Activated CD4-positive, alpha-beta T cell treated with anti-CD3 and anti-CD28 coated beads, Interleukin-2, amount 10 ng/mL, durations not matched to agents 7 days and 5 days (primary cell): ENCODE measurements at regions not wholly inside any gene's neighbourhood (a gene's known extent, or its start where the extent isn't known, plus 50 kb on each side); places are given as distances from the start of the nearest gene placed in this dataset.

Experiments
- CTCF ChIA-PET: fragments of 350-600 bp; sonication (Branson Sonifier 250); formaldehyde crosslinking; loops from one replicate; lab custom pipeline; 2021; ENCODE audit warnings: antibody characterized with exemption; lab: Charles Lee
- POLR2A ChIA-PET: fragments of 350-600 bp; sonication (Branson Sonifier 250); formaldehyde crosslinking; loops from one replicate; lab custom pipeline; 2021; ENCODE audit warnings: antibody characterized with exemption; lab: Charles Lee
- DNase-seq: peaks from one replicate; pipeline ENCODE4 v3.0.0-alpha.2; 2020
- H3K27ac Mint-ChIP-seq: one replicate; pipeline ENCODE4 v1.8.0; 2021; ENCODE audit warnings: mild to moderate bottlenecking, moderate library complexity, mixed read lengths
- H3K27me3 Mint-ChIP-seq: one replicate; pipeline ENCODE4 v1.8.0; 2021; ENCODE audit warnings: mixed read lengths
- H3K36me3 Mint-ChIP-seq: one replicate; pipeline ENCODE4 v1.8.0; 2021; ENCODE audit warnings: low read depth, mixed read lengths
- H3K4me1 Mint-ChIP-seq: one replicate; pipeline ENCODE4 v1.8.0; 2021; ENCODE audit warnings: mixed read lengths
- H3K4me3 Mint-ChIP-seq: one replicate; pipeline ENCODE4 v1.8.0; 2021; ENCODE audit warnings: mild to moderate bottlenecking, moderate library complexity, mixed read lengths
- H3K9me3 Mint-ChIP-seq: one replicate; pipeline ENCODE4 v1.8.0; 2021; ENCODE audit warnings: mixed read lengths

GRCh38 chr12:66066137-66066928 lies 64.2 kb downstream of the LLPH start:
- Mint-ChIP-seq H3K27me3 (peaks cover 27% of the 10 kb centered on the region), H3K27ac (no peak overlapping the region), H3K36me3 (no peaks in the 10 kb centered on the region), H3K4me3 (no peak overlapping the region), H3K4me1 (peaks cover 7% of the 10 kb centered on the region), H3K9me3 (no peaks in the 10 kb centered on the region)
- ChIA-PET POLR2A (no interaction called here), CTCF (no interaction called here)
- no peak for DNase-seq

- Mint-ChIP-seq H3K36me3 (no peaks in the 10 kb centered on the region), H3K9me3 (no peaks in the 10 kb centered on the region), H3K27me3 (peaks cover 27% of the 10 kb centered on the region), H3K27ac (no peak overlapping the region), H3K4me1 (peaks cover 7% of the 10 kb centered on the region), H3K4me3 (no peak overlapping the region)
- ChIA-PET POLR2A (no interaction called here), CTCF (no interaction called here)
- DNase-seq = no peak
These were observed 64.9 kb downstream of the LLPH start for GRCh38 chr12:66065641-66066136.

DNA sequence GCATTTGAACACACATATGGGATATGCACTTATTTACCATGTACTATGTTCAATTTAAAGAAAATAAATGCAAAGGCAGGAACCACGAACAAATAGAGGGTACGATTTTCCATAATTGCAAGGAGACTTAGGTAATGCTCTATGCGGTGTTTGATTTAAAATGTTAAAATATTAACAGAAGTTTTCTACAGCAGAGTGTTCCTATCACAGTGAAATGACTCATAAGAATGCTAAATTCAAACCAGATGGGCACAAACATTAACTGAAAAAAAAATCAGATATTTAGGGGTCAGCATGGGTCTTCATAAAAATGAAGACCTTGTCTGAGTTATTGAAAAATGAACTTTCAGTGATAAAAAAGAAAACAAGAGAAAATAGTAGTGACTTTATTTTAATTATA lies 65.4 kb downstream of the LLPH start:
- Mint-ChIP-seq H3K27me3 (peaks cover 27% of the 10 kb centered on the region), H3K27ac (no peak overlapping the region), H3K36me3 (no peaks in the 10 kb centered on the region), H3K9me3 (no peaks in the 10 kb centered on the region), H3K4me1 (peaks cover 7% of the 10 kb centered on the region), H3K4me3 (no peak overlapping the region)
- POLR2A ChIA-PET = no interaction called here
- no peak for DNase-seq
- CTCF ChIA-PET = interaction anchor here (1.2 kb wide), 1 partner anchor 9 kb away, joined by 3 read pairs; no protein-coding TSS in a partner anchor

GRCh38 chr12:66063916-66064315 lies 66.6 kb downstream of the LLPH start:
- H3K4me1 Mint-ChIP-seq = peaks cover 7% of the 10 kb centered on the region
- peaks cover 27% of the 10 kb centered on the region for H3K27me3 Mint-ChIP-seq
- no peak overlapping the region for H3K4me3 Mint-ChIP-seq
- no peaks in the 10 kb centered on the region for H3K9me3 Mint-ChIP-seq
- no peak overlapping the region for H3K27ac Mint-ChIP-seq
- ChIA-PET CTCF (no interaction called here), POLR2A (no interaction called here)
- no peaks in the 10 kb centered on the region for H3K36me3 Mint-ChIP-seq
- DNase-seq = no peak

DNA sequence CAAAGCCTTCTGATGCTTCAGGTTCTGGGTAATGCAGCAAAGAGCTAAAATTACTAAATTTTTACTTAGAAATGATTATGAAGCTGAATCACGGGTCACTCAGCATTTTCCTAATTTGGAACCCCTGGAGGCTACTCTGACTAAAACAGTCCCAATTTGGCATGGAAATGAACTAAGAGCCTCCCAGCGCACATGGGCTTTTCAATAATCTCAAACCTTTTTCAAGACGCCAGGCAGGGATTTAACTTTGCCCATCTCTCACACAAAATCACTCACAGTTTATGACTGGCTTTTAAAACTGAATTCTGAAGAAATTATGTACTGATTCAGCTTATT lies 68.3 kb downstream of the LLPH start:
- Mint-ChIP-seq H3K4me1 (peaks cover 7% of the 10 kb centered on the region), H3K36me3 (no peaks in the 10 kb centered on the region), H3K4me3 (no peak overlapping the region), H3K9me3 (no peaks in the 10 kb centered on the region), H3K27me3 (peaks cover 28% of the 10 kb centered on the region), H3K27ac (no peak overlapping the region)
- ChIA-PET CTCF (no interaction called here), POLR2A (no interaction called here)
- DNase-seq = no peak

DNA sequence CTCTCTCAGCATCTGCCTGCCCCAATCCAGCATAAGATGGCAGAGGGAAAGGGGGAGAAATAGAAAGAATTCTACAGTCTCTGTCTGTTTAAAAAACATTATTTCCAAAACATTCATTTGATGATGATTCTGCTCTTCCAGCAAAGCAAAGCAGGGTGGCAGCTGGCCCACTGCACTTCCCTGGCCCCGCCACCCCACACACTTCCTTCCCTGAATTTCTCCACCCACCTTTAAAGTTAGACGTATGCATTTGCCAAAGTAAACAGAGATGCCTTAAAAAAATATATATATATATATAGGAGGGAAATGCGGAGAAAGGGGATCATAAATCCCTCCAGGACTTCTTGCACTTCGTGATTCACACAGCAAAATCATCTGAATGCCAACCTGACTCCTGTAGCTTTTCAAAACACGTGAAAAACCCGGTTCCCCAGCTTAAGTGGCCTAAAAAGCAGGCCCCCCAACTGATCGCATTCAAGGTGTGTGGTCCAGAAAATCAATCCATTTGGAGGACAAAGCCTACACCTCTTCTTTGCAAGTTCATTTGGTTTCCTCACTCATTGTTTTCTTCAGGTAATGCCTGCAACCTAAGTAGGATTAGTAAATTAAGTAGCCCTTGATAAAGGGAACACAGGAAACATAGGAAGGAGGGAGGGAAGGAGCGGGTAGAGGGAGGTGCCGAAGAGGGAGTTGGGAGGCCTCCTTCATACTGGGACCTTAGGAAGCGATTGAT lies 68.8 kb downstream of the LLPH start:
- Mint-ChIP-seq H3K9me3 (no peaks in the 10 kb centered on the region), H3K27me3 (peaks cover 24% of the 10 kb centered on the region), H3K4me1 (peaks cover 4% of the 10 kb centered on the region), H3K36me3 (no peaks in the 10 kb centered on the region), H3K4me3 (no peak overlapping the region), H3K27ac (no peak overlapping the region)
- POLR2A ChIA-PET = no interaction called here
- CTCF ChIA-PET = no interaction called here
- DNase-seq = no peak

- H3K27ac Mint-ChIP-seq = no peak overlapping the region
- H3K4me1 Mint-ChIP-seq = no peaks in the 10 kb centered on the region
- no peaks in the 10 kb centered on the region for H3K9me3 Mint-ChIP-seq
- POLR2A ChIA-PET = no interaction called here
- no peak overlapping the region for H3K4me3 Mint-ChIP-seq
- peaks cover 19% of the 10 kb centered on the region for H3K27me3 Mint-ChIP-seq
- H3K36me3 Mint-ChIP-seq = no peaks in the 10 kb centered on the region
- CTCF ChIA-PET = no interaction called here
- DNase-seq = no peak
These were observed 69.5 kb downstream of the LLPH start for GRCh38 chr12:66061076-66061475.

DNA sequence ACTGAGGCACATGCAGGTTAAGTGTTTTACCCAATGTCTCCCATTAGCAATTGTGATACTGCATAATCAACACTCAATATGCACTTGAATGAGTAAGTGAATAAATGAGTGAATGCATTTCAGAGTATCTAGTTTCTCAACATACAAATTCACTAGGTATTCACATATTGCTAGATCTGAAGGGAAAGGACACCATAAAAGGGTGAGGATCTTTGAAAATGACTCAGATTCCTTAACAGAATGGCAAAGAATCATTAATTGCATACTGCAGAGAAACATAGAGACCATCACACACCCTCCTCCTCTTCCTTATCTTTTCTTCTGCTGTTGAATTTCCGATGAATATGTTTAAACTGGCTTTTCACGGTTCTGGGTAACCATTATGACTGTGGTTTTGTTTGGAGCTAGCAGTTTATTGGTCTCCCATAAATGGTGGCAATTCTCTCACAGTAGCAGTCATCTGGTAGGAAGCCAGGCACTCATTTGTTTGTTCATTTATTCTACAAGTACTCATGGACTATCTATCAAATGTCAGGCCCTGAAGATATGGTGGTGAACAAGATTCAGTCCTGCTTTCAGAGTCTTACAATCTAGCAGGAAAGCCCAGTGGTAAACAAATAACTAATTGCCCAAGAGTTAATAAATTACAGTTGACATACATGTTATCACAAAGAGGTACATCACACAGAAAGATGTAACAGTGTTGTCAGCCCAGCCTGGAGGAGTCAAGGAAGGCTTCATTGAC lies 70.2 kb downstream of the LLPH start:
- Mint-ChIP-seq H3K36me3 (no peaks in the 10 kb centered on the region), H3K4me1 (no peaks in the 10 kb centered on the region), H3K27ac (no peak overlapping the region), H3K4me3 (no peak overlapping the region), H3K9me3 (no peaks in the 10 kb centered on the region), H3K27me3 (peaks cover 18% of the 10 kb centered on the region)
- no peak for DNase-seq
- ChIA-PET CTCF (no interaction called here), POLR2A (no interaction called here)

- Mint-ChIP-seq H3K4me3 (no peak overlapping the region), H3K4me1 (no peaks in the 10 kb centered on the region), H3K36me3 (no peaks in the 10 kb centered on the region), H3K27ac (no peak overlapping the region), H3K27me3 (peaks cover 15% of the 10 kb centered on the region), H3K9me3 (no peaks in the 10 kb centered on the region)
- ChIA-PET CTCF (no interaction called here), POLR2A (no interaction called here)
- no peak for DNase-seq
These were observed 70.9 kb downstream of the LLPH start for GRCh38 chr12:66059666-66060065.

GRCh38 chr12:66058554-66058953 lies 72.0 kb downstream of the LLPH start:
- CTCF ChIA-PET = no interaction called here
- no peak for DNase-seq
- H3K4me3 Mint-ChIP-seq = no peak overlapping the region
- no peaks in the 10 kb centered on the region for H3K9me3 Mint-ChIP-seq
- H3K4me1 Mint-ChIP-seq = no peaks in the 10 kb centered on the region
- no peaks in the 10 kb centered on the region for H3K36me3 Mint-ChIP-seq
- no peak overlapping the region for H3K27ac Mint-ChIP-seq
- POLR2A ChIA-PET = no interaction called here
- H3K27me3 Mint-ChIP-seq = peaks cover 16% of the 10 kb centered on the region

GRCh38 chr12:66055837-66056319 lies 74.7 kb downstream of the LLPH start:
- peaks cover 20% of the 10 kb centered on the region for H3K27me3 Mint-ChIP-seq
- H3K4me3 Mint-ChIP-seq = no peak overlapping the region
- CTCF ChIA-PET = interaction anchor here (0.6 kb wide), 1 partner anchor 35 kb away, joined by 3 read pairs; no protein-coding TSS in a partner anchor
- no peak overlapping the region for H3K27ac Mint-ChIP-seq
- POLR2A ChIA-PET = no interaction called here
- H3K4me1 Mint-ChIP-seq = no peaks in the 10 kb centered on the region
- H3K9me3 Mint-ChIP-seq = no peaks in the 10 kb centered on the region
- no peaks in the 10 kb centered on the region for H3K36me3 Mint-ChIP-seq
- DNase-seq = no peak

- no peak for DNase-seq
- Mint-ChIP-seq H3K4me1 (no peaks in the 10 kb centered on the region), H3K27me3 (peaks cover 24% of the 10 kb centered on the region), H3K36me3 (no peaks in the 10 kb centered on the region), H3K4me3 (no peak overlapping the region), H3K27ac (no peak overlapping the region), H3K9me3 (no peaks in the 10 kb centered on the region)
- ChIA-PET CTCF (no interaction called here), POLR2A (no interaction called here)
These were observed 77.4 kb downstream of the LLPH start for GRCh38 chr12:66052988-66053615.
